Astrocyte (in vitro differentiated cells and primary cell): ENCODE measurements at regions not wholly inside any gene's neighbourhood (a gene's known extent, or its start where the extent isn't known, plus 50 kb on each side); places are given as distances from the start of the nearest gene placed in this dataset.

Experiments used
- EZH2 ChIP-seq: IDR thresholded peaks from 2 replicates; pipeline ENCODE4 v1.6.1; 2012; ENCODE audit warnings: mild to moderate bottlenecking, low read length, inconsistent platforms; ENCODE audit not compliant: insufficient read depth
- TF ChIP-seq, protein P1 (sequence below): IDR thresholded peaks from 2 replicates; pipeline ENCODE4 v1.5.1; 2011; ENCODE audit warnings: low read depth, mild to moderate bottlenecking, inconsistent platforms, low read length, moderate library complexity; ENCODE audit not compliant: insufficient read depth

DNA sequence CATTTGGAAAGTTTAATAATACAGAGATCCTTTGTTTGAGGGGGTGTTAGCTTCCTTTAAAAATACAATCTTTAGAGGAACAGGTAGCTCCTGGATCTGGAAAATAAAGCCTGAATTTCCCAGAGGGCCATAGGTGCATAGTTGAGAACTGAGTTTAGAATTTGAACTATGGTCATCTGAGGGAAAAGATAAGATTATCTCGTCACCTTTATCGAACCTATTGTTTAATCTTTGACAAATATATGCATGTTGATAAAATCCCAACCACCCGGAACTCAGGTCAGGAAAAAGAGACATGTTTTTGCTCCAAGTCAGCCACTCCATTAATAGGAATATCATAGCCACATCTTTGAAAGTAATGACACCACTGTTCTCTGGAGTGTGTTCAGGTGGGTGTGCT is 91.7 kb upstream of the FAM169A start:
- TF ChIP-seq, protein P1, sequence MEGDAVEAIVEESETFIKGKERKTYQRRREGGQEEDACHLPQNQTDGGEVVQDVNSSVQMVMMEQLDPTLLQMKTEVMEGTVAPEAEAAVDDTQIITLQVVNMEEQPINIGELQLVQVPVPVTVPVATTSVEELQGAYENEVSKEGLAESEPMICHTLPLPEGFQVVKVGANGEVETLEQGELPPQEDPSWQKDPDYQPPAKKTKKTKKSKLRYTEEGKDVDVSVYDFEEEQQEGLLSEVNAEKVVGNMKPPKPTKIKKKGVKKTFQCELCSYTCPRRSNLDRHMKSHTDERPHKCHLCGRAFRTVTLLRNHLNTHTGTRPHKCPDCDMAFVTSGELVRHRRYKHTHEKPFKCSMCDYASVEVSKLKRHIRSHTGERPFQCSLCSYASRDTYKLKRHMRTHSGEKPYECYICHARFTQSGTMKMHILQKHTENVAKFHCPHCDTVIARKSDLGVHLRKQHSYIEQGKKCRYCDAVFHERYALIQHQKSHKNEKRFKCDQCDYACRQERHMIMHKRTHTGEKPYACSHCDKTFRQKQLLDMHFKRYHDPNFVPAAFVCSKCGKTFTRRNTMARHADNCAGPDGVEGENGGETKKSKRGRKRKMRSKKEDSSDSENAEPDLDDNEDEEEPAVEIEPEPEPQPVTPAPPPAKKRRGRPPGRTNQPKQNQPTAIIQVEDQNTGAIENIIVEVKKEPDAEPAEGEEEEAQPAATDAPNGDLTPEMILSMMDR = no peak
- TF ChIP-seq EZH2 = no peak
